Body of pancreas (tissue), 4 donors: ENCODE measurements at regions not wholly inside any gene's neighbourhood (a gene's known extent, or its start where the extent isn't known, plus 50 kb on each side); places are given as distances from the start of the nearest gene placed in this dataset.

ENCODE experiments used
- CTCF ChIP-seq, 7 experiments: fragments of 450-650 bp in 4 of 7; fragments of 200-600 bp in 3 of 7; sonication (generic) in 3 of 7; IDR thresholded peaks; one replicate each; pipeline ENCODE4 v1.5.1; 2016 to 2019; ENCODE audit warnings: antibody characterized with exemption in 7 of 7
- POLR2A ChIP-seq, 3 donors: fragments of 450-650 bp; IDR thresholded peaks; one replicate each; pipeline ENCODE4 v1.6.1; 2016; ENCODE audit warnings: antibody characterized with exemption in 3 of 3, mild to moderate bottlenecking in 2 of 3

GRCh38 chr10:130691776-130692175 is 555.6 kb downstream of the GLRX3 start:
- TF ChIP-seq CTCF (IDR thresholded peaks at IDR 0.05) (no peak), POLR2A (IDR thresholded peaks at IDR 0.05) (no peak)
